ENCODE measurements at regions not wholly inside any gene's neighbourhood (a gene's known extent, or its start where the extent isn't known, plus 50 kb on each side); places are given as distances from the start of the nearest gene placed in this dataset.

- TF ChIP-seq ZNF691 (CRISPR knock-in tag; IDR thresholded peaks at IDR 0.05; ENCODE audit: borderline replicate concordance, low read depth) = no peak
- TF ChIP-seq CEBPB (IDR thresholded peaks at IDR 0.05; ENCODE audit: borderline replicate concordance, low read depth, low read length) = no peak
- TF ChIP-seq TCF7 (IDR thresholded peaks at IDR 0.05; ENCODE audit: low read depth) = no peak
- TF ChIP-seq BRCA1 (CRISPR knock-in tag; IDR thresholded peaks at IDR 0.05) = no peak
- no peak for TF ChIP-seq SP2 (CRISPR knock-in tag; IDR thresholded peaks at IDR 0.05)
- no peak for TF ChIP-seq SKIL (CRISPR knock-in tag; IDR thresholded peaks at IDR 0.05; ENCODE audit: borderline replicate concordance)
- TF ChIP-seq SMARCC2 (IDR thresholded peaks at IDR 0.05) = no peak
- TF ChIP-seq ZBTB10 (CRISPR knock-in tag; IDR thresholded peaks at IDR 0.05; ENCODE audit: borderline replicate concordance) = no peak
- TF ChIP-seq ZBTB3 (CRISPR knock-in tag; IDR thresholded peaks at IDR 0.05; ENCODE audit: borderline replicate concordance, low read depth) = no peak
- TF ChIP-seq ZNF292 (CRISPR knock-in tag; IDR thresholded peaks at IDR 0.05; ENCODE audit: borderline replicate concordance, low read depth) = no peak
- no peak for TF ChIP-seq ZNF180 (CRISPR knock-in tag; IDR thresholded peaks at IDR 0.05; ENCODE audit: borderline replicate concordance, low read depth)
- TF ChIP-seq AGO2 (optimal IDR thresholded peaks at IDR 0.05; ENCODE audit: low read depth, low read length) = no peak
- TF ChIP-seq MNT (IDR thresholded peaks at IDR 0.05) = no peak
- TF ChIP-seq ZNF232 (CRISPR knock-in tag; IDR thresholded peaks at IDR 0.05; ENCODE audit: borderline replicate concordance) = no peak
- TF ChIP-seq ATAD3A (CRISPR knock-in tag; IDR thresholded peaks at IDR 0.05) = 0 out of 2 replicates have a peak, but pooled peaks have one; percentile 53
- no peak for TF ChIP-seq RBM39 (IDR thresholded peaks at IDR 0.05; ENCODE audit: low read depth, low read length, poor library complexity, severe bottlenecking)
- TF ChIP-seq NCOA2 (CRISPR knock-in tag; IDR thresholded peaks at IDR 0.05) = no peak
- TF ChIP-seq ZNF768 (CRISPR knock-in tag; IDR thresholded peaks at IDR 0.05) = no peak
- TF ChIP-seq ATF4 (CRISPR knock-in tag; IDR thresholded peaks at IDR 0.05) = no peak
These were observed 236.0 kb downstream of the TTLL2 start (continued) for GRCh38 chr6:167560673-167561569.
